HUDEP-2 (cell line): ENCODE measurements at regions not wholly inside any gene's neighbourhood (a gene's known extent, or its start where the extent isn't known, plus 50 kb on each side); places are given as distances from the start of the nearest gene placed in this dataset.
"Not testable (repeated sequence)": the region's sequence is repeated elsewhere in the genome, so short reads cannot be mapped to it uniquely, and the experiment has no call there.

Experiments
- DNase-seq, 76 experiments: peaks; one replicate each; lab custom pipeline; 2025; ENCODE audit not compliant: unreplicated experiment in 76 of 76; lab: John Stamatoyannopoulos, UW

DNA sequence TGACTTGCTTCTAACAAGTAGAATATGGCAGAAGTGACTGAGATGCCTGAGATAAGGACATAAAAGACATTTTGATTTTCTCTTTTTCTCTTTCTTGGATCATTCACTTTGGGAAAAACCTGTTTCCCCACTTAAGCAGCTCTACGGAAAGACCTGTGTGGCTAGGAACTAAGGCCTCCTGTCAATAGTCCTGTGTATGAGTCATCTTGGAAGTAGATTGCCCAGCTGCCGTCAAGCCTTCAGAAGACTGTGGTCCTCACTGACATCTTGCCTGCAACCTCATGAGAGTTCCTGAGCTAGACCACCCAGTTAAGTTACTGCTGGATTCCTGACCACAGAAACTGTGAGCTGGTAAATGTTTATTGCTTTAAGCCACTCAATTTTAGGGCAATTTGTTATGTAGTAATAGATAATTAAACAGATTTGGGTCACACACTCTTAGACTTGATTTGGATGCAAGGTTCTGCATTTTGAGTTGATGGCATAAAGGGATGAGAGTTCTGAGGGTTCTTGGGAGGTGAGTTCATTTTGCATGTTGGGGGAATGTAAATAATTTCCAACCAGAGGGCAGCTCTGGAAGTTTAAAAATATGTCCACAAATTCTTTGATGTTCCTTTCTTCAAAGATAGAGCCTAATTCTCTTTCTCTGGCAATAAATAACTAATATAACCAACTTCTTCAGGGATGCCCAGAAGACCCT lies 229.2 kb downstream of the SQOR start:
- no peak for DNase-seq

DNA sequence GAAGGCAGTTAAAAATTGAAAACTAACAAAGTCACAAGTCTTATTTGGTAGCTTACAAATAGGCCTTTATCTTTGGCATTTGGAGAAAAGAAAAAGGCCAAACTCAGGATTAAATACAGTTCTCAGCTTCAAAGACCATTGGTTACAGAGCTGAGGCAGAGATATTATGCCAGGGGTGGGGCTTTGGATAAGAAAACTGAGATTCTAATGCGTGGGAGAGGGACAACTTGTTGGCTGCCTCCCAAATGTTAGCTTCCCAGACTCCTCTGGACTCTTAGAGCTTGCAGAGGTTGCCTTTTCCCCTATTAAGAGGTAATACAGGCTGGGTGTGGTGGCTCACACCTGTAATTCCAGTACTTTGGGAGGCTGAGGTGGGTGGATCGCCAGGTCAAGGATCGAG lies 231.8 kb downstream of the SQOR start:
- DNase-seq, result no peak

DNA sequence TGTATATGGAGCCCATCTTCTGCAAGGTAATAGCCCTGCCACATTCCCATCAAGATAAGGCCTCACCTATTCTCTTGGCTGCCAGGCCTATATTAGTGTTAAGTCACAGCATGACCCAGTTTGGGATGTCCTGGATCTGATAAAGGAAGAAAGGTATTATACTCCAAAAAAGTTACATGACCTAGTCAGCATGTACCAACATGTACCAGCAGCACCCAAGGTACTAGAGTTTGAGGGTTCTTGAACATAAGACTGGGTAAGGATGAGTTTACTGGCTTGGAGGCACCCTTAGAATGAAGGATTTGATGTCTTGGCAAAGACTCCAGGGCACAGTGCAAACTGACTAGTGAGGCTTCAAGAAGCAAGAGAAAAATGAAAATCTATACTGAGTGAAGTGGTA lies 232.5 kb downstream of the SQOR start:
- DNase-seq, result no peak

DNA sequence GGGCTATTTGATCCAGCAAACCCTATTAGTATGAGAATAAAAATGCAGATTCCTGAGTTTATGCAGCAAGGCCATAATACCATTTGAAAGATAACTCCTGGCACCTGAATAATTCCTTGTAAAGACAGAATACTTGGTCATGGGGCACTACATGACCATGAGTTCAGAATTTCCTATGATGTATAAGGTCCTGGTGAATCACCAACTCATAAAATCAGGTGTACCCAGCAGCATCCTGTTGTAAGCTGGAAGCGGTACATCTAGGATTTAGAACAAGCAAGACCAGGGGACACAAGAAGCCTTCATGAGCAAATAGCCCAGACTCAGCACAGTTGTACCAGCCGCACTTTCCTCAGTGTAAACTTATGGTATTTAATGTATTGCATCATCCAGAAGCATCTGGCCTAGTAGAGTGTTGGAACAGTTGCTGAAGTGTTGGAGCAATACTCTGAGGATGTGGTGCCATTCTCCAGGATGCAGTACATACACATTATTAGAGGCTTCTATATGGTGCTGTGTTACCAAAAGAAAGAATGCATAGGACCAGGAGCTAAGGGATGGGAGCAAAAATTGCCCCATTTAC lies 233.4 kb downstream of the SQOR start:
- no peak for DNase-seq

DNA sequence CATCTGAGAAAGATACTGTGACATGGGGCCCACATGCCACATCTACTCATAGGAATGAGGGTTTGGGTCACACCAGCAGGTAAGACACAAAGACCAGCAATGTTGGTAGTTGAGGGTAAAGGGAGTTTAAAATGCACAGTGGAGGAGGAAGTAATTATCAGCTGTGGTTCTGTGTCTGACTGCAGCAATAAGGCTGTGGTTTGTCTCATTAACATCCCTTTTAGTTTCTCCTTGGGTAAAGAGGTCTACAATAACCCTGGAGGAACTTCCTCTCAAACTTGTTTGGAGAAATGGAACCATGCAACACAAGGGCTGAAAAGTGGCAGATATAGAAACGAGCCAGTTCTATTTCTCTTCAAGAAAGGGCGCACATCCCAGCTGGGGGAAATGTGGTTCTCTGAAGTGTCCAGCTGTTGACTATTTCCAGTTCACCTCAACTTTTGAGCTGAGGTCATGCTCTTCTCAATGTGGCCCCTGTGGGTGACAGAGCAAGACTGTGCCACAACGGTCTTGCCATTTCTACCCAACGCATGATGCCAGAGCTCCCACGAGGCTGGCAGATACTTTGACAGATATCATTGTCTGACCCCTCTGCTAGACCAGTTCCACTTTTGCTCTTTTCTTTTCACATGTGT lies 234.3 kb downstream of the SQOR start:
- no peak for DNase-seq

DNA sequence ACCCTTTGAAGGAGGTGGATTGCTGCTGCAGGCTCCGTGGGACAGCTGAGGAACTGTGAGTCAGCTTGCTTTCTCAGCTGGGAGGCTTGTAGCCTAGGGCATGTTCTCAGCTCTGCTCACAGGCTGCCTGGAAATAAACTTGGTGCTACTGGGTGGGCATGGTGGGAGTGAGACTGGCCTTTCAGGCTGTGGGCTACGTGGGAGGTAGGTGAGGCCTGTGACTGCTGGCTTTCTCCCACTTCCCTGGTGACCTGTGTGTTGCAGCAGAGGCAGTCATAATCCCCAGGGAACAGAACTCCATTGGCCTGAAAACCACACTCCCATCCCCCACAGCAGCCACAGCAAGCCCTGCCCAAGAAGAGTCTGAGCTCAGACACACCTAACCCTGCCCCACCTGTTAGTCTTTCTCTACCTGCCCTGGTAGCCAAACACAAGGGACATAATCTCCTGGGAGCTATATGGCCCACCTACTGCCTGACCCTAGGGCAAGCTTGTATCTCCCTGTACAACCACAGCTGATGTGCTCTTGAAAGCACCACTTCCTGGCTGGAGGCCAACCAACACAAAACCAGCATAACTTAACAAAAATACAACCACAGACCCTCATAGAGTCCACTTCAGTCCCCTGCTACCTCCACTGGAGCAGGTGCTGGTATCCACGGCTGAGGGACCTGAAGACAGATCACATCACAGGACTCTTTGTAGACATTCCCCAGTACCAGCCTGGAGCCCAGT lies 236.5 kb downstream of the SQOR start:
- no peak for DNase-seq

DNA sequence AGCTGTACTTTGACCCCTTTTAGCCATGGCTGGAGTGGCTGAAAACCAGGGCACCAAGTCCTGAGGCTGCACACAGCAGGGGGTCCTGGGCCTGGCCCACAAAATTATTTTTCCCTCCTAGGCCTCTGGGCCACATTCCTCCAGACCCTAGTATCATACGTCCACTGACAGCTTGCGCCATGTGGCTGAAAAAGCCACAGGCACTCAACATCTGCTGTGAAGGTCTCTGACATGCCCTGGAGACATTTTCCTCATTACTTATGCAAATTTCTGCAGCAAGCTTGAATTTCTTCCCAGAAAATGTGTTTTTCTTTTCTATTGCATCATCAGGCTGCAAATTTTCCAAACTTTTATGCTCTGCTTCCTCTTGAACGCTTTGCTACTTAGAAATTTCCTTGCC lies 239.0 kb downstream of the SQOR start:
- DNase-seq, result no peak

DNA sequence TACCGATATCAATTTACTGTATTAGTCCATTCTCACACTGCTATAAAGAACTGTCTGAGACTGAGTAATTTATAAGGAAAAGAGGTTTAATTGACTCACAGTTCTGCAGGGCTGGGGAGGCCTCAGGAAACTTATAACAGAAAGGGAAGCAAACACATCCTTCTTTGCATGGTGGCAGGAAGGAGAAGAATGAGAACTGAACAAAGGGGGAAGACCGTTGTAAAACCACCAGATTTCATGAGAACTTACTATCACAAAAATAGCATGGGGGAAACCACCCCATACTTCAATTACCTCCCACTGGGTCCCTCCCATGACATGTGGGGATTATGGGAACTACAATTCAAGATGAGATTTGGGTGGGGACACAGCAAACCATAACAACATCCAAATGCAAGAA lies 239.7 kb downstream of the SQOR start:
- not testable (repeated sequence) for DNase-seq

DNA sequence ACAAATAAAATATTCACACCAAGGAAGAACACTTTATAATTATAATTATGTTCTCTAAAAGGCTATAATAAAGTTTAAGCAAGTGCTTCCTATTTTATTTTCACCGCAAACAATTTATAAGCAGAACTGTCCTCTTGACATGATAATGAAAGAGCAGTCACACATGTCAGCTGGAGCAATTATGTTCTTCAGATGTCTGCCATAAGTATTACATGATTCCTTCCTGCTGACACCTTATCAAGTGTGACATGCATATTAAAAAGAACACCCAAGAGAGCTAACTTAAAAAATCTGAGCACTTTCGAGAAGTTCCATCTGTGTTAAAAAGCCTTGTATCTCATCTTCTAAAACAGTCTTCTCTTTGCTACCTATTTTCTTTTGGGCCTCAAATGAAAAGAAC lies 249.5 kb downstream of the SQOR start:
- DNase-seq, result no peak

DNA sequence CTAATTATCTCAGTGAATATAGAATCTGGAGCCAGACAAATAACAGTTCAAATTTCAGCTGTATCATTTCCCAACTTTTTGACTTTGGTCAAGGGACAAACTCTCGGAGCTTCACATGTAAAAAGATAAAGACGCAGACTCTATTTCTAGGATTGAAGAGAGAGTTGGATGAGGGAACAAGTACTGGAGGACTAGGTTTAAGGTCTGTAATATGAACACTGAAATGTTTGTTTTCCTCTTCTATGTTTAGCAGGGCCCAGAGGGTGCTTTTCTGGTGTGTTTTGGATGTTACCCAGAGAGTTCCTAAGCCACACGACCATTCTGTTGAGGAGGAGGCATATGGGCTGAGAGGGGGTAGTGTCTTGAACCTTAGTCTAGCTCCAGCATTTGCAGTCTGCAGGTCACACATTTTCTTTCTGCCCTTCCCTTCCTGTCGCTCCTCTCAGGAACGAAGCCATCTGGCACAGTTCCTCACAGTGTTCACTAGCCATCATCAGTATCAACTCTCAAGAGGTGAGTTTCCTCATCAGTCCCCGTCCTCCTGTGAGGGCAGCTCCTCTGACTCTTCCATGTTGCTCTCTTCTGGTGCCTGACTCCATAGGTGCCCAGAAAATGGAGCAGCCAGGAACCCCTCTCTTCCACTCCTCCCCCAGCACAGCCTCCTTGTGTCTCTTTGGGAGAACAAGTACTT lies 250.1 kb downstream of the SQOR start:
- no peak for DNase-seq

DNA sequence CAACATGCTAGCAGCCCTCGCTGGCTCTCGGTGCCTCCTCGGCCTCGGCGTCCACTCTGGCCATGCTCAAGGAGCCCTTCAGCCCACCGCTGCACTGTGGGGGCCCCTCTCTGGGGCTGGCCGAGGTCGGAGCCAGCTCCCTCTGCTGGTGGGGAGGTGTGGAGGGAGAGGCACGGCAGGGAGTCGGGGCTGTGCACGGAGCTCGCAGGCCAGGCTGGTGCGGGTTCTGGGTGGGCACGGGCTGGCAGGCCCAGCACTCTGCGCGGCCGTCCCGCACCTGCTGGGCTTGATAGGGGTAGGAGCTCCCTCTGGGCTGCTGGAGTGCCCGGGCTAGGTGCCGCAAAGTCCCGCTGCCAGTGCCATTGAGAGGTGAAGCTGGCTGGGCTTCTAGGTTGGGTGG lies 251.0 kb downstream of the SQOR start:
- DNase-seq, result no peak

DNA sequence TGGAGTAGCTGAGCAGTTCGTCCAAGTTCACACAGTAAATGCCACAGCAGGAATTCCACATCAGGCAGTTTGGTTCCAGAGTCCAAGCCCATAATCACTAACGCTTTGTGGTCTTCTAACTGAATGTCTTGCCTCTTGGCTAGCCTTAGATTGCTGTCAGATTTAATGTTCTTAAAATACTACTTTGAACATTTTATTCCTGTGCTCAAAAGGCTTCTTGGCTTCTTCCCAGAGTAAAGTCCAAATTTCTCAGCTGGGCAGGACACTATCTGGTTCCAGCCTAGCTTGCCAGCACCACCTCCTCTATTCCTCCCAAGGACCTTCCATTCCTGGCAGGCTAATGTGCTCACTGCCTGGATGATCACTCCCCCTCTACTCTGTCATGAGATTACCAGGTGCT lies 256.9 kb downstream of the SQOR start:
- no peak for DNase-seq

DNA sequence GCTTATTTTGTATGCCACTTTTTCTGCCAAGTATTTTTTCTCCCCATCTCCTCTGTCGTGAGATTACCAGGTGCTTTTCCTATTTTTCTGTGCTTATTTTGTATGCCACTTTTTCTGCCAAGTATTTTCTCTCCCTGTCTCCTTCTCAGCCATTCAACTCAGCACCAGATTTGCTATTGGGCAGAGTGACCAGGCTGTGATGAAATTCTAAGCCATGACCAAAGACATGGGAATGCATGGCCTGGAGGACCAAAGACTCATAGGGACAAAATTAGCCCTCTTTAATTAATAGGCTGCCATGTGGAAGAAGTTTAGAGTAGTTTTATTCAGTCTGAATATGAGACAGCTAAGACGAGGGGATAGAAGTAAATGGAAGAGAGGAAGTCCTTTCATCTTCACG lies 257.4 kb downstream of the SQOR start:
- DNase-seq, result no peak

DNA sequence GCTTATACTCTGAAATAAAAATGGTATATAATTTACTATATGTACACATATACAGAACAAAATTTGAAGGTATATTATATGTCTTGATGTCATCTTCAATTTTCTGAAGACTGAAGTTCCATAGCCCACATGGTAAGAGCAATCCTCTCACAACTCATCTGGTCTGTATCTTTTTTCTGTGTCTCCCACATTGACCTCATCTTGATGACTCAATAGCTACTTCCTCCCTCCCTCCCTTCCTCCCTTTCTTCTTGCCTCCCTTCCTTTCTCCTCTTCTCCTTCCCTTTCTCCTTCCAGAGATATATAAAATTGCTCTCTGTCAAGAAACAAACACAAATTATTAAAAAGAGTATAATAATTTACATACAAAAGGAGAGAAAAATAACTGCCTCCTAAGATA lies 268.5 kb downstream of the SQOR start:
- no peak for DNase-seq

DNA sequence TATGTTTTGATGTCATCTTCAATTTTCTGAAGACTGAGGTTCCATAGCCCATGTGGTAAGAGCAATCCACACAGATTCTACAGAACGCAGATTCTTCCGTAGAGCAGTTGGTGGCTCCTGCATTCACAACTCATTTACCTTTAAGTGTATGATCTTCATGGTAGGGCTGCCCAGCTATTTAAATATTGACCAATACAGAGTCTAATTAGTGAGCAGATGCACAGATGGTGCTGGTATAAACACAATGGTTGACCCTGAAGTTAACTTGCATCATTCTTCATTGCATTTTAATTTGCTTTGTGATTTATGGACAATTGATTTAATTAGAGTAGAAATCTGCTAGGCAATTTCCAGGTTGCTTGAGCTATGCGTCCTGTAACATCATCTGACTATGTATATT lies 269.2 kb downstream of the SQOR start:
- DNase-seq, result no peak

DNA sequence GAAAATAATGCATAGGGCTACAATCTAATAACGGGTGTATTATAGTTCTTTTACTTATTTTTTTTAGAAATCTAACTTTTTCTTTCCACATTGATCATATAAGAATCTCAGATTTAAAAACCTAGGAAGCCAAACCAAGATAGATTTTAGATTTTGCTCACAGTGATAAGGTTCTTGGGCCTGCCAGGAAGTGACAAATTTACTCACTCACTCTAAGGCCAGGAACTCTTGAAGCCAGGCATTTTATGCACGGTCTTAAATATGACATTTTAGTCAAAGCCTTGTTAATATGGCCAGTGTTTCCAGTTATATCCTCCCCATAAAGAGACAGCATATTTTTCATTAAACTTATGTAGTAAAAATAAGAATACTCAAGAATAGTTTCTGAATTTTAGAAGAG lies 271.4 kb downstream of the SQOR start:
- no peak for DNase-seq

DNA sequence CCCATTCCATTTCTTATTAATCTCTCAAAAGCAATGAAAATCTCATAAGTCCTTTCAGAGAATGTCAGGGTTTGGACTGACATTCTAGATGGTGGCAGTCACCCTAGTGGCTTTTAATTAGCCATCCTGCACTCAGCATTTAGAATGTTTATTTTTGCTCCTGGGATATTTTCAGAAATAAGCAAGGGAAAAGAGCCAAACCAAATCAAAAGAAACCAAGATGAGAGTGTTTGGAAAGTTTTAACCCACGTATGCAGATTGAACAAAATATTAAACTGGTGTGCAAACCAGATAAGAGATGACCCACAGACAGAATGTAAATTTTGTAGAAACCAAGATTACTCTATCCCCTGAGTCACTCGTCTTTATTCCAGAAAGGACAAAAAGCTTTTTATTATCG lies 275.8 kb downstream of the SQOR start:
- DNase-seq, result no peak

DNA sequence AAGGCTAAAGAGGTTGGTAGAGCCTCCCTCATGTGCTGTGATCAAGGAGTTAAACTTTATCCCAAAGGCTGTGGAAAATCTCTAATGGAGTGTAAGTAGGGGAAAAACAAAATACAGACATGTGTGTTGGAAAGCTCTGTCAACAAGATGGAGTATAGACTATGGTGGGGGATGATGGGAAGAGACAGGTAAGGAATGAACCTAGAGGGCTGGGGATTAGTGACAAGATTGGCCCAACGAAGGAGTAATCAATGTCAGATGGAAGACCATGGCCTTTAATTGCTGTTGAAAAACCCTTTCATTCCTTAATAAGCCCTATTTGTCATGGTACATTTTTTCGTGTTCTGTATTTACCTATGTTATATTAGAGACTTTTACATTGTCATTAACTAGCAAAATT lies 278.6 kb downstream of the SQOR start:
- no peak for DNase-seq

DNA sequence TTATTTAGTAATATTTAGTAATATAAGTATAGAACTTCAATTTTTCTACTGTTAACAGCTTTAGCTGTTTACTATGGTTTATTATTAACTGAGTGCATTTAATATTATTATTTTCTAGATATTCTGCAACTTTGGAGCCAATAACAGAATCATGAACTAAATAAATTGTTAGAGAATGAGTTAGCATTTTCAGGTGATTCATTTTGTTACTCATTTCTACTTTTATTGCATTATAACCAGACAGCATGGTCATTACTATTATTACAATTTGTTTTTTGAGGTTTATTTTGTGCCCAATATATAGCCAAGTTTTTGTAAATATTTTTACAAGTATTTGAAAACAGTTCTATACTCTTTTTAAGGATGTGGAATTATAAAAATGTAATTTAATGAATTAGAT lies 279.6 kb downstream of the SQOR start:
- no peak for DNase-seq

DNA sequence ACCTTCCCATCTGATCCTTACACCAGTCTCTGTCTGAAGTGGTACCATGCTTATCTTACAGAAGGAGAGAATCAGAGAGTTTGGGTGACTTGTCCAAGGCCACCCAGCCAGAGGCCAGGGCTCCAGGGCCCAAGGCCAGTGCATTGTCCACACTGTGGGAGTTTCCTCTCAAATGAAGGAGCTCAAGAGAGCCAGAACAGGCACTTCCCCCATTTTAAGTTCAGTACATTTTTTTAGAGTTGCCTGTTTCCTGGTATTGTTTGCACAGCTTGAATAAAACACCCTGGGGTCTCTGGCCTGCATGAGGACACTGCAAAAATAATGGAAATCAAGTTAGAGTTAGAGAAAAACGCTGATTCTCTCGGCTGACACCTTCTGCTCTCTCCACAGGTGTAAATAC lies 284.0 kb downstream of the SQOR start:
- DNase-seq, result no peak

DNA sequence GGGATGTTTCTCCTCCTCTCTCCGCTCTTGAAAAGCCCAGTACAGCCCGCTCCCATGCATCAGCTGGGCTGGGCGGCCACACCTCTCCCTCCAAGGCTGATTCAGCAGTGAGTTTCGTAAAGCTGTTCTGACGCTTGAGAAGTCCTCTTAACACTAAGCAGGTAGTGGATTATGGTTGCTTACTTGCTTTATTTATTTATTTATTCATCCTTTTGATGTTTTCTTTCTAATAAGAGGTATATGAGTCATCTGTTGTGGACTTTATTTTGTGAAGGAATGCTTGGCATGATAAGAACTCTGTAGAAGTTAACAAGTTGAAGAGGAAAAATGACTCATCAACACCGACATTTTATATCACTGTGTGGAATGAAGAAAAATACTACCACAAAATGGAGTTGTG lies 285.0 kb downstream of the SQOR start:
- no peak for DNase-seq
